ENCODE measurements at regions not wholly inside any gene's neighbourhood (a gene's known extent, or its start where the extent isn't known, plus 50 kb on each side); places are given as distances from the start of the nearest gene placed in this dataset.

GRCh38 chr13:50690006-50690405 is 153.5 kb downstream of the DLEU7 start:
- Histone ChIP-seq H3K36me3 (no peaks in the 10 kb centered on the region), H3K4me3 (no peak overlapping the region), H3K27me3 (no peaks in the 10 kb centered on the region), H3K9me3 (no peaks in the 10 kb centered on the region), H3K4me1 (ENCODE audit: insufficient read depth) (no peaks in the 10 kb centered on the region), H3K27ac (no peak overlapping the region)
- intact Hi-C loops (cut with DNase I), result no loop called here
- no peak for TF ChIP-seq POLR2A (IDR thresholded peaks at IDR 0.05)
- no peak for TF ChIP-seq CTCF (IDR thresholded peaks at IDR 0.05)
- no peak for TF ChIP-seq EP300 (IDR thresholded peaks at IDR 0.05)
- no peak for DNase-seq

- no peaks in the 10 kb centered on the region for H3K9me3 ChIP-seq
- no peak overlapping the region for H3K27ac ChIP-seq
- H3K4me1 ChIP-seq (ENCODE audit: insufficient read depth), result no peaks in the 10 kb centered on the region
- H3K36me3 ChIP-seq, result no peaks in the 10 kb centered on the region
- no peak for DNase-seq
- 45 to 50% (median 45%) methylated on average over 3 of the region's 3 CpGs for WGBS, 3 donors
- TF ChIP-seq CTCF (IDR thresholded peaks at IDR 0.05) (no peak), POLR2A (IDR thresholded peaks at IDR 0.05) (no peak), EP300 (IDR thresholded peaks at IDR 0.05) (no peak)
- no peaks in the 10 kb centered on the region for H3K27me3 ChIP-seq
- H3K4me3 ChIP-seq, result no peak overlapping the region
- intact Hi-C loops (cut with DNase I), result no loop called here
These were observed 152.3 kb downstream of the DLEU7 start for GRCh38 chr13:50691176-50691680.

- WGBS, 3 donors, result 64 to 73% (median 69%) methylated on average over 7 of the region's 7 CpGs
- intact Hi-C loops (cut with DNase I), result no loop called here
- DNase-seq, result no peak
- Histone ChIP-seq H3K36me3 (no peaks in the 10 kb centered on the region), H3K9me3 (no peaks in the 10 kb centered on the region), H3K4me1 (ENCODE audit: insufficient read depth) (no peaks in the 10 kb centered on the region), H3K27ac (no peak overlapping the region), H3K4me3 (no peak overlapping the region), H3K27me3 (no peaks in the 10 kb centered on the region)
- no peak for TF ChIP-seq POLR2A (IDR thresholded peaks at IDR 0.05)
- no peak for TF ChIP-seq CTCF (IDR thresholded peaks at IDR 0.05)
- no peak for TF ChIP-seq EP300 (IDR thresholded peaks at IDR 0.05)
These were observed 151.7 kb downstream of the DLEU7 start for GRCh38 chr13:50691681-50692263.

GRCh38 chr13:50692396-50692915 is 151.0 kb downstream of the DLEU7 start:
- no peaks in the 10 kb centered on the region for H3K4me1 ChIP-seq (ENCODE audit: insufficient read depth)
- no peak for DNase-seq
- no peak overlapping the region for H3K27ac ChIP-seq
- no peaks in the 10 kb centered on the region for H3K36me3 ChIP-seq
- intact Hi-C loops (cut with DNase I), result no loop called here
- no peaks in the 10 kb centered on the region for H3K27me3 ChIP-seq
- H3K9me3 ChIP-seq, result no peaks in the 10 kb centered on the region
- H3K4me3 ChIP-seq, result no peak overlapping the region
- TF ChIP-seq CTCF (IDR thresholded peaks at IDR 0.05) (no peak), EP300 (IDR thresholded peaks at IDR 0.05) (no peak), POLR2A (IDR thresholded peaks at IDR 0.05) (no peak)

All from ovary (tissue), 7 donors.